Right lung (tissue), 2 donors: ENCODE measurements at regions not wholly inside any gene's neighbourhood (a gene's known extent, or its start where the extent isn't known, plus 50 kb on each side); places are given as distances from the start of the nearest gene placed in this dataset.

Experiments used
- DNase-seq, 2 donors: peaks; one replicate each; pipeline ENCODE4 v3.0.0-alpha.2; 2013

- no peak for DNase-seq
Observed at GRCh38 chr22:49081261-49081666, 746.4 kb downstream of the BRD1 start.

- no peak for DNase-seq
Observed at GRCh38 chr22:49080631-49081030, 747.0 kb downstream of the BRD1 start.

GRCh38 chr22:49079743-49080500 is 747.8 kb downstream of the BRD1 start:
- no peak for DNase-seq

GRCh38 chr22:49079027-49079725 is 748.5 kb downstream of the BRD1 start:
- no peak for DNase-seq

GRCh38 chr22:49078076-49078710 is 749.5 kb downstream of the BRD1 start:
- no peak for DNase-seq

GRCh38 chr22:49077586-49077985 is 750.1 kb downstream of the BRD1 start:
- DNase-seq: no peak

GRCh38 chr22:49077036-49077393 is 750.7 kb downstream of the BRD1 start:
- DNase-seq: no peak

GRCh38 chr22:49076300-49077035 is 751.2 kb downstream of the BRD1 start:
- no peak for DNase-seq

- DNase-seq: no peak
Observed at GRCh38 chr22:49075150-49075549, 752.5 kb downstream of the BRD1 start.

- DNase-seq: no peak
Observed at GRCh38 chr22:49073873-49074417, 753.7 kb downstream of the BRD1 start.

- no peak for DNase-seq
Observed at GRCh38 chr22:49072996-49073645, 754.6 kb downstream of the BRD1 start.

GRCh38 chr22:49070501-49070900 is 757.2 kb downstream of the BRD1 start:
- no peak for DNase-seq

GRCh38 chr22:49068861-49069500 is 758.7 kb downstream of the BRD1 start:
- no peak for DNase-seq

GRCh38 chr22:49067504-49067903 is 760.2 kb downstream of the BRD1 start:
- DNase-seq: no peak

GRCh38 chr22:49066619-49067018 is 761.1 kb downstream of the BRD1 start:
- no peak for DNase-seq

GRCh38 chr22:49064836-49065235 is 762.8 kb downstream of the BRD1 start:
- no peak for DNase-seq

- DNase-seq: no peak
Observed at GRCh38 chr22:49063545-49063890, 764.2 kb downstream of the BRD1 start.

GRCh38 chr22:49062802-49063544 is 764.7 kb downstream of the BRD1 start:
- no peak for DNase-seq

GRCh38 chr22:49062155-49062801 is 765.4 kb downstream of the BRD1 start:
- DNase-seq: no peak

GRCh38 chr22:49057910-49058309 is 769.8 kb downstream of the BRD1 start:
- no peak for DNase-seq
